MM.1S (cell line): ENCODE measurements at regions not wholly inside any gene's neighbourhood (a gene's known extent, or its start where the extent isn't known, plus 50 kb on each side); places are given as distances from the start of the nearest gene placed in this dataset.

Experiments used
- DNase-seq: peaks from one replicate; pipeline ENCODE4 v3.0.0-alpha.2; 2015
- H2AFZ ChIP-seq: fragments of 300-600 bp; sonication (generic); 2 replicates; pipeline ENCODE4 v1.6.0; 2016; ENCODE audit warnings: antibody characterized with exemption, low read length
- H3F3A ChIP-seq: fragments of 300-600 bp; sonication (generic); 2 replicates; pipeline ENCODE4 v1.6.1; 2016; ENCODE audit warnings: mild to moderate bottlenecking, antibody characterized with exemption, low read length, moderate library complexity, mixed read lengths; ENCODE audit not compliant: insufficient read depth
- H3K27ac ChIP-seq: fragments of 300-600 bp; sonication (generic); 2 replicates; pipeline ENCODE4 v1.5.1; 2016; ENCODE audit warnings: mild to moderate bottlenecking, low read length
- H3K27me3 ChIP-seq: fragments of 300-600 bp; sonication (generic); replicated peaks from 2 replicates; pipeline ENCODE4 v1.6.0; 2016; ENCODE audit warnings: low read length; ENCODE audit not compliant: insufficient read depth
- H3K36me3 ChIP-seq: fragments of 300-600 bp; sonication (generic); replicated peaks from 2 replicates; pipeline ENCODE4 v1.6.1; 2016; ENCODE audit warnings: mild to moderate bottlenecking, low read length, mixed read lengths; ENCODE audit not compliant: insufficient read depth
- H3K4me1 ChIP-seq: fragments of 300-600 bp; sonication (generic); 2 replicates; pipeline ENCODE4 v1.6.1; 2016; ENCODE audit warnings: low read length, mixed read lengths
- H3K4me2 ChIP-seq: fragments of 300-600 bp; sonication (generic); 2 replicates; pipeline ENCODE4 v1.6.0; 2016; ENCODE audit warnings: low read depth, low read length
- H3K4me3 ChIP-seq: fragments of 300-600 bp; sonication (generic); 2 replicates; pipeline ENCODE4 v1.5.1; 2016; ENCODE audit warnings: low read length, mixed read lengths
- H3K79me2 ChIP-seq: fragments of 300-600 bp; sonication (generic); 2 replicates; pipeline ENCODE4 v1.6.1; 2016; ENCODE audit warnings: mixed run types, low read length, mixed read lengths
- H3K9ac ChIP-seq: fragments of 300-600 bp; sonication (generic); 2 replicates; pipeline ENCODE4 v1.6.1; 2016; ENCODE audit warnings: low read length, mixed read lengths
- H3K9me2 ChIP-seq: fragments of 300-600 bp; sonication (generic); replicated peaks from 2 replicates; pipeline ENCODE4 v1.6.1; 2016; ENCODE audit warnings: mild to moderate bottlenecking, low read length, mixed read lengths; ENCODE audit not compliant: insufficient read depth
- H3K9me3 ChIP-seq: fragments of 300-600 bp; sonication (generic); replicated peaks from 2 replicates; pipeline ENCODE4 v1.6.1; 2016; ENCODE audit warnings: mild to moderate bottlenecking, low read length, mixed read lengths; ENCODE audit not compliant: insufficient read depth
- H4K20me1 ChIP-seq: fragments of 300-600 bp; sonication (generic); 2 replicates; pipeline ENCODE4 v1.6.1; 2016; ENCODE audit warnings: mild to moderate bottlenecking, low read length, moderate library complexity, mixed read lengths; ENCODE audit not compliant: insufficient read depth
- EZH2 ChIP-seq: fragments of 300-600 bp; sonication (generic); optimal IDR thresholded peaks from 2 replicates; pipeline ENCODE3; 2017; ENCODE audit warnings: low read depth, mild to moderate bottlenecking, antibody characterized with exemption, low read length, mixed read lengths
- EZH2phosphoT487 ChIP-seq: fragments of 300-600 bp; sonication (generic); IDR thresholded peaks from 2 replicates; pipeline ENCODE4 v1.6.1; 2018; ENCODE audit warnings: antibody characterized with exemption, low read length
- TF ChIP-seq, protein P1 (sequence below): fragments of 300-600 bp; sonication (generic); IDR thresholded peaks from 2 replicates; pipeline ENCODE4 v1.5.1; 2016; ENCODE audit warnings: antibody characterized with exemption, low read length, mixed read lengths

DNA sequence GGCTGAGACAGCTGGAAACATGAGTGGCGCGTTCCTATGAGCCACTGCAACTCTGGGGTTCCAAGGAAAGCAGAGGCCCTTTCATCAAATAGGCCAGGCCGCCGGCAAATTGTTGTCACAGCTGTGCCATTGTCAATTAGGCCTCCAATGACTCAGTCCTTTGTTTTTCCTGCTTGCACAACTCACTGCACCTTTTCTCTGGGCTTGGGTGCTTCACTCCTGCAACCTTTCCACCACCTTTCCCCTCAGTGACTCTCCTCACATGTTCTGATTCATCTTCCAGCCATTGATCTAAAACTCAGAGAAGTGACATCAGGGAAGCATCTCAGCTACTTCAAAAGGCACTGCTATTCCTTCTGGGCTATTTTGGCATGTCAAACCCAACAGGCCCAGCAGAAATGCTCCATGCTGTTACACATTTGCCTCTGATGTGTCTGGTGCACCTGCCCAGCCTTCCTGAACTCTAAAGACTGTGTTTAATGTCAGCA, 653.7 kb downstream of the NR2F1-AS1 start:
- Histone ChIP-seq H3K9me3 (no peaks in the 10 kb centered on the region), H3K9me2 (no peaks in the 10 kb centered on the region), H3K27ac (no peak overlapping the region), H3K27me3 (no peaks in the 10 kb centered on the region), H3K4me1 (no peaks in the 10 kb centered on the region), H3K4me3 (no peak overlapping the region), H3K9ac (no peak overlapping the region), H3K79me2 (no peaks in the 10 kb centered on the region), H3F3A (no peaks in the 10 kb centered on the region), H2AFZ (no peak overlapping the region), H4K20me1 (no peaks in the 10 kb centered on the region), H3K4me2 (no peak overlapping the region), H3K36me3 (no peaks in the 10 kb centered on the region)
- no peak for TF ChIP-seq EZH2phosphoT487
- TF ChIP-seq EZH2, result no peak
- TF ChIP-seq, protein P1, sequence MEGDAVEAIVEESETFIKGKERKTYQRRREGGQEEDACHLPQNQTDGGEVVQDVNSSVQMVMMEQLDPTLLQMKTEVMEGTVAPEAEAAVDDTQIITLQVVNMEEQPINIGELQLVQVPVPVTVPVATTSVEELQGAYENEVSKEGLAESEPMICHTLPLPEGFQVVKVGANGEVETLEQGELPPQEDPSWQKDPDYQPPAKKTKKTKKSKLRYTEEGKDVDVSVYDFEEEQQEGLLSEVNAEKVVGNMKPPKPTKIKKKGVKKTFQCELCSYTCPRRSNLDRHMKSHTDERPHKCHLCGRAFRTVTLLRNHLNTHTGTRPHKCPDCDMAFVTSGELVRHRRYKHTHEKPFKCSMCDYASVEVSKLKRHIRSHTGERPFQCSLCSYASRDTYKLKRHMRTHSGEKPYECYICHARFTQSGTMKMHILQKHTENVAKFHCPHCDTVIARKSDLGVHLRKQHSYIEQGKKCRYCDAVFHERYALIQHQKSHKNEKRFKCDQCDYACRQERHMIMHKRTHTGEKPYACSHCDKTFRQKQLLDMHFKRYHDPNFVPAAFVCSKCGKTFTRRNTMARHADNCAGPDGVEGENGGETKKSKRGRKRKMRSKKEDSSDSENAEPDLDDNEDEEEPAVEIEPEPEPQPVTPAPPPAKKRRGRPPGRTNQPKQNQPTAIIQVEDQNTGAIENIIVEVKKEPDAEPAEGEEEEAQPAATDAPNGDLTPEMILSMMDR, result no peak
- DNase-seq, result no peak

DNA sequence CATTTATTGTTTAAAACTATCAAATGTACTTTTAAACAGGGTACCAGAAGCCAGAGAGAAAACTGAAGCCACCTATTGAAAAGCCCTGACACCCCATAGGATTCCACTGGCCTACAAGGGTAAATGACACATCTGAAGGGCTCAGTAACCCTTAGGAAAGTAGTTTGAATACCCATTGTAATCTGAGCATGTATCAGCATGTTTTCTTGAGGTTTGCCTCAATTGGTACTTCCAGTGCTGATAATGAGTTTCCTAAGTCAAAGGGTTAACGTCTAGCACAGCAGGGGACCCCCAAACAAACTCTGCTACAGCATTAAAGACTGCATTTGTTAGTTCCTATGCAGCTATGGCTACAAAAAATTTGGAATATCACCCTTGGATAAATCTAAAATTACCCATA, 657.1 kb downstream of the NR2F1-AS1 start:
- H3F3A ChIP-seq, result no peaks in the 10 kb centered on the region
- no peak overlapping the region for H3K9ac ChIP-seq
- no peaks in the 10 kb centered on the region for H3K27me3 ChIP-seq
- TF ChIP-seq, protein P1, result no peak
- TF ChIP-seq EZH2phosphoT487 (no peak), EZH2 (no peak)
- H3K36me3 ChIP-seq, result no peaks in the 10 kb centered on the region
- H3K27ac ChIP-seq, result no peak overlapping the region
- H3K9me3 ChIP-seq, result no peaks in the 10 kb centered on the region
- H3K4me2 ChIP-seq, result no peak overlapping the region
- DNase-seq, result no peak
- H2AFZ ChIP-seq, result no peak overlapping the region
- H3K4me3 ChIP-seq, result no peak overlapping the region
- H3K9me2 ChIP-seq, result no peaks in the 10 kb centered on the region
- no peaks in the 10 kb centered on the region for H3K4me1 ChIP-seq
- H3K79me2 ChIP-seq, result no peaks in the 10 kb centered on the region
- no peaks in the 10 kb centered on the region for H4K20me1 ChIP-seq

DNA sequence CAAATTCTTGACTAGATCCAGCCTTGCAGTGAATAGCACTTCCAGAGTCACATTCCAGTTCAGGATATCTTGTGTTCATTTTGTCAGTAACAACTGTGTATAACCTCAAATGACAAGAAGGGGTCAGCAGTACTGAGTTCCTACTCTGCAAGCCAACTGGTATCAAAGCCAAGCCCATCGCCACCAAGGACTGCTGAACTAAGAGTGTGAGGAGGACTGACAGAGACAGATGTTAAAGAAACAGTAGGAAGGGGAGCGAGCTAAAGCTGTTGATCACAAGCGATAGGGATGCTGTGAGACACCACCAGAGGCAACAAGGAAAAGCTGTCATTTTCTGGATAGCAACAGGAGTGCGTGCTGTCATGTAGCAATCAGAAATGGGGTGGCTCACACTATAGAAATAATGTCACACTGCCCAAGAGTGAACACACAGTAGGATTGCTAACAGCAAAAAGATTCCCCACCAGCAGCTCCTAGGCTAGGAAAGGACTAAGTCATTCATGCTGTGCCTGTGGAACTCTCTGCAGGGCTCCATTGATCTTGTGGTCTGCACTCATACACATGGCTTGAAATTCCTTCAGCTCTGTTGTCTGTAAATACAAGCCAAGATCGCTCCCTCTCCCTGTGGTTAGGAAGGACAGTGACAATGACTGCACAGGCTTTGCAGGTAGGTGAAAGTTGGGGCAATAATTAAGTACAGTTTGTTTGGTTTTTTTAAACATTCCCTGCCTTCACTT, 658.6 kb downstream of the NR2F1-AS1 start:
- Histone ChIP-seq H3K9me3 (no peaks in the 10 kb centered on the region), H3K9ac (no peak overlapping the region), H2AFZ (no peak overlapping the region), H3K4me3 (no peak overlapping the region), H3F3A (no peaks in the 10 kb centered on the region), H3K27ac (no peak overlapping the region), H3K4me2 (no peak overlapping the region), H3K79me2 (no peaks in the 10 kb centered on the region), H3K4me1 (no peaks in the 10 kb centered on the region), H3K36me3 (no peaks in the 10 kb centered on the region), H4K20me1 (no peaks in the 10 kb centered on the region), H3K9me2 (no peaks in the 10 kb centered on the region), H3K27me3 (no peaks in the 10 kb centered on the region)
- TF ChIP-seq EZH2 (no peak), EZH2phosphoT487 (no peak)
- TF ChIP-seq, protein P1, result no peak
- DNase-seq, result no peak
